GM12891 (cell line): ENCODE measurements at regions not wholly inside any gene's neighbourhood (a gene's known extent, or its start where the extent isn't known, plus 50 kb on each side); places are given as distances from the start of the nearest gene placed in this dataset.

Source experiments
- POLR2A ChIP-seq: IDR thresholded peaks from 2 replicates; pipeline ENCODE4 v1.6.1; 2011; ENCODE audit warnings: low read depth, low read length, control low read depth
- POLR2AphosphoS5 ChIP-seq: IDR thresholded peaks from 2 replicates; pipeline ENCODE4 v1.6.1; 2011; ENCODE audit warnings: low read depth, low read length, control low read depth
- POU2F2 ChIP-seq: IDR thresholded peaks from 2 replicates; pipeline ENCODE4 v1.6.1; 2011; ENCODE audit warnings: low read depth, mild to moderate bottlenecking, control low read depth, low read length, moderate library complexity
- SPI1 ChIP-seq: IDR thresholded peaks from 2 replicates; pipeline ENCODE4 v1.6.1; 2011; ENCODE audit warnings: low read depth, low read length, control low read depth

GRCh38 chr7:7125963-7126362 lies 56.4 kb upstream of the C1GALT1 start:
- TF ChIP-seq POLR2A, result no peak
- no peak for TF ChIP-seq POU2F2
- no peak for TF ChIP-seq POLR2AphosphoS5
- TF ChIP-seq SPI1, result no peak
